Hepatocyte (in vitro differentiated cells): ENCODE measurements at regions not wholly inside any gene's neighbourhood (a gene's known extent, or its start where the extent isn't known, plus 50 kb on each side); places are given as distances from the start of the nearest gene placed in this dataset.

ENCODE experiments used
- DNase-seq: peaks from one replicate; pipeline ENCODE4 v3.0.0-alpha.2; 2016; ENCODE audit warnings: low spot score
- H2AFZ ChIP-seq: fragments of 200-600 bp; sonication (generic); 2 replicates; pipeline ENCODE4 v1.6.0; 2016; ENCODE audit warnings: antibody characterized with exemption, mild to moderate bottlenecking
- H3K27ac ChIP-seq: fragments of 200-600 bp; sonication (generic); 2 replicates; pipeline ENCODE4 v1.5.1; 2016; ENCODE audit warnings: mild to moderate bottlenecking
- H3K27me3 ChIP-seq: fragments of 200-600 bp; sonication (generic); 2 replicates; pipeline ENCODE4 v1.6.1; 2016
- H3K36me3 ChIP-seq: fragments of 200-600 bp; sonication (generic); replicated peaks from 2 replicates; pipeline ENCODE4 v1.5.1; 2016; ENCODE audit warnings: low read depth; ENCODE audit not compliant: insufficient read depth
- H3K4me1 ChIP-seq: fragments of 200-600 bp; sonication (generic); 2 replicates; pipeline ENCODE4 v1.5.1; 2016; ENCODE audit warnings: mild to moderate bottlenecking, moderate library complexity; ENCODE audit not compliant: insufficient read depth
- H3K4me2 ChIP-seq: fragments of 200-600 bp; sonication (generic); 2 replicates; pipeline ENCODE4 v1.6.0; 2016
- H3K4me3 ChIP-seq: fragments of 200-600 bp; sonication (generic); 2 replicates; pipeline ENCODE4 v1.5.1; 2016; ENCODE audit warnings: mild to moderate bottlenecking
- H3K79me2 ChIP-seq: fragments of 200-600 bp; sonication (generic); 2 replicates; pipeline ENCODE4 v1.6.0; 2017; ENCODE audit warnings: mild to moderate bottlenecking
- H3K9me2 ChIP-seq: fragments of 200-600 bp; sonication (generic); replicated peaks from 2 replicates; pipeline ENCODE4 v1.6.0; 2017; ENCODE audit warnings: mild to moderate bottlenecking; ENCODE audit not compliant: insufficient read depth
- H3K9me3 ChIP-seq: fragments of 200-600 bp; sonication (generic); 2 replicates; pipeline ENCODE4 v1.5.1; 2016; ENCODE audit warnings: low read depth, mild to moderate bottlenecking
- H4K20me1 ChIP-seq: fragments of 200-600 bp; sonication (generic); 2 replicates; pipeline ENCODE4 v1.6.0; 2016; ENCODE audit warnings: mild to moderate bottlenecking; ENCODE audit not compliant: insufficient read depth, poor library complexity, severe bottlenecking
- EZH2 ChIP-seq: fragments of 200-600 bp; sonication (generic); IDR thresholded peaks from 2 replicates; pipeline ENCODE4 v1.6.1; 2016; ENCODE audit warnings: antibody characterized with exemption, mild to moderate bottlenecking, borderline replicate concordance
- EZH2phosphoT487 ChIP-seq: fragments of 200-600 bp; sonication (generic); IDR thresholded peaks from one replicate; pipeline ENCODE4 v1.6.1; 2018; ENCODE audit warnings: antibody characterized with exemption, mild to moderate bottlenecking, low read depth, moderate library complexity; ENCODE audit not compliant: unreplicated experiment, severe bottlenecking
- WGBS: methylation state at CpG from one replicate; pipeline ENCODE4 v1.1.6; 2016; ENCODE audit warnings: low lambda C conversion rate; ENCODE audit errors: missing lambda C conversion rate; 5-methylcytosine and 5-hydroxymethylcytosine counted together
- TF ChIP-seq, protein P1 (sequence below): fragments of 200-600 bp; sonication (generic); IDR thresholded peaks from 2 replicates; pipeline ENCODE4 v1.5.1; 2016; ENCODE audit warnings: antibody characterized with exemption, mild to moderate bottlenecking; ENCODE audit not compliant: poor library complexity

GRCh38 chr14:55964091-55964490 lies 154.1 kb upstream of the PELI2 start:
- TF ChIP-seq, protein P1, sequence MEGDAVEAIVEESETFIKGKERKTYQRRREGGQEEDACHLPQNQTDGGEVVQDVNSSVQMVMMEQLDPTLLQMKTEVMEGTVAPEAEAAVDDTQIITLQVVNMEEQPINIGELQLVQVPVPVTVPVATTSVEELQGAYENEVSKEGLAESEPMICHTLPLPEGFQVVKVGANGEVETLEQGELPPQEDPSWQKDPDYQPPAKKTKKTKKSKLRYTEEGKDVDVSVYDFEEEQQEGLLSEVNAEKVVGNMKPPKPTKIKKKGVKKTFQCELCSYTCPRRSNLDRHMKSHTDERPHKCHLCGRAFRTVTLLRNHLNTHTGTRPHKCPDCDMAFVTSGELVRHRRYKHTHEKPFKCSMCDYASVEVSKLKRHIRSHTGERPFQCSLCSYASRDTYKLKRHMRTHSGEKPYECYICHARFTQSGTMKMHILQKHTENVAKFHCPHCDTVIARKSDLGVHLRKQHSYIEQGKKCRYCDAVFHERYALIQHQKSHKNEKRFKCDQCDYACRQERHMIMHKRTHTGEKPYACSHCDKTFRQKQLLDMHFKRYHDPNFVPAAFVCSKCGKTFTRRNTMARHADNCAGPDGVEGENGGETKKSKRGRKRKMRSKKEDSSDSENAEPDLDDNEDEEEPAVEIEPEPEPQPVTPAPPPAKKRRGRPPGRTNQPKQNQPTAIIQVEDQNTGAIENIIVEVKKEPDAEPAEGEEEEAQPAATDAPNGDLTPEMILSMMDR: no peak
- TF ChIP-seq EZH2 (no peak), EZH2phosphoT487 (no peak)
- H2AFZ ChIP-seq: no peak overlapping the region
- H3K36me3 ChIP-seq: no peaks in the 10 kb centered on the region
- H3K9me3 ChIP-seq: no peaks in the 10 kb centered on the region
- no peak for DNase-seq
- H3K9me2 ChIP-seq: no peaks in the 10 kb centered on the region
- H3K4me2 ChIP-seq: no peak overlapping the region
- WGBS: 78% methylated on average over 8 of the region's 8 CpGs
- no peaks in the 10 kb centered on the region for H4K20me1 ChIP-seq
- no peaks in the 10 kb centered on the region for H3K4me1 ChIP-seq
- no peak overlapping the region for H3K4me3 ChIP-seq
- no peaks in the 10 kb centered on the region for H3K79me2 ChIP-seq
- no peak overlapping the region for H3K27ac ChIP-seq
- no peaks in the 10 kb centered on the region for H3K27me3 ChIP-seq

DNA sequence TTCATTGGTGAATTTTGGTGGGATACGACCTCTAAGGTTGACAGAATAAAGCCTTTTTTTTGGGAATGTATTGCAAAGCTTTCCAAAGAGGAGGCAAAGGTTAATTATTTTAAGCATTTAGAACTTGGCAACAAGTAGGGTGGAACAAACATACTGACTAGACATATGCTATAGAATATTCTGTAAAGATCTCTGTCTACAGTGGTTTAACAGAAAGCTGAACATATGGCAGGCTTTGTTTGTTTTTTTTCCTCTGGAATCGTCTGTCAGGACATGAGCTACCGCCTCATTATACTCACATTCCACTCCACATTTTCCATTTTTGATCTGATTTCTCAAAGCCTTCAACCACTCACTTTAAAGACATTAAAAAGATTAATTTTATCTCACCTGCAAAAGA lies 153.4 kb upstream of the PELI2 start:
- H3K27me3 ChIP-seq: no peaks in the 10 kb centered on the region
- no peak overlapping the region for H3K27ac ChIP-seq
- no peaks in the 10 kb centered on the region for H3K36me3 ChIP-seq
- H3K9me3 ChIP-seq: no peaks in the 10 kb centered on the region
- no peak overlapping the region for H3K4me3 ChIP-seq
- H2AFZ ChIP-seq: no peak overlapping the region
- no peaks in the 10 kb centered on the region for H3K79me2 ChIP-seq
- no peaks in the 10 kb centered on the region for H4K20me1 ChIP-seq
- 55% methylated on average over 3 of the region's 3 CpGs for WGBS
- TF ChIP-seq, protein P1: no peak
- no peak for TF ChIP-seq EZH2
- TF ChIP-seq EZH2phosphoT487: no peak
- no peaks in the 10 kb centered on the region for H3K4me1 ChIP-seq
- no peak overlapping the region for H3K4me2 ChIP-seq
- DNase-seq: no peak
- no peaks in the 10 kb centered on the region for H3K9me2 ChIP-seq

GRCh38 chr14:55965851-55966250 lies 152.4 kb upstream of the PELI2 start:
- 82% methylated on average over 2 of the region's 2 CpGs for WGBS

More at GRCh38 chr14:55965851-55966250, 152.4 kb upstream of the PELI2 start:
- Histone ChIP-seq H3K4me1 (no peaks in the 10 kb centered on the region), H3K9me3 (no peaks in the 10 kb centered on the region), H3K4me3 (no peak overlapping the region), H4K20me1 (no peaks in the 10 kb centered on the region), H3K9me2 (no peaks in the 10 kb centered on the region), H3K36me3 (no peaks in the 10 kb centered on the region), H3K4me2 (no peak overlapping the region), H3K27ac (no peak overlapping the region), H3K79me2 (no peaks in the 10 kb centered on the region), H3K27me3 (no peaks in the 10 kb centered on the region), H2AFZ (no peak overlapping the region)
- no peak for DNase-seq
- no peak for TF ChIP-seq EZH2
- TF ChIP-seq EZH2phosphoT487: no peak
- TF ChIP-seq, protein P1: no peak
